ENCODE measurements at regions not wholly inside any gene's neighbourhood (a gene's known extent, or its start where the extent isn't known, plus 50 kb on each side); places are given as distances from the start of the nearest gene placed in this dataset.
A peak's percentile ranks its signal among the peaks of the same experiment; 100 is the strongest.

DNA sequence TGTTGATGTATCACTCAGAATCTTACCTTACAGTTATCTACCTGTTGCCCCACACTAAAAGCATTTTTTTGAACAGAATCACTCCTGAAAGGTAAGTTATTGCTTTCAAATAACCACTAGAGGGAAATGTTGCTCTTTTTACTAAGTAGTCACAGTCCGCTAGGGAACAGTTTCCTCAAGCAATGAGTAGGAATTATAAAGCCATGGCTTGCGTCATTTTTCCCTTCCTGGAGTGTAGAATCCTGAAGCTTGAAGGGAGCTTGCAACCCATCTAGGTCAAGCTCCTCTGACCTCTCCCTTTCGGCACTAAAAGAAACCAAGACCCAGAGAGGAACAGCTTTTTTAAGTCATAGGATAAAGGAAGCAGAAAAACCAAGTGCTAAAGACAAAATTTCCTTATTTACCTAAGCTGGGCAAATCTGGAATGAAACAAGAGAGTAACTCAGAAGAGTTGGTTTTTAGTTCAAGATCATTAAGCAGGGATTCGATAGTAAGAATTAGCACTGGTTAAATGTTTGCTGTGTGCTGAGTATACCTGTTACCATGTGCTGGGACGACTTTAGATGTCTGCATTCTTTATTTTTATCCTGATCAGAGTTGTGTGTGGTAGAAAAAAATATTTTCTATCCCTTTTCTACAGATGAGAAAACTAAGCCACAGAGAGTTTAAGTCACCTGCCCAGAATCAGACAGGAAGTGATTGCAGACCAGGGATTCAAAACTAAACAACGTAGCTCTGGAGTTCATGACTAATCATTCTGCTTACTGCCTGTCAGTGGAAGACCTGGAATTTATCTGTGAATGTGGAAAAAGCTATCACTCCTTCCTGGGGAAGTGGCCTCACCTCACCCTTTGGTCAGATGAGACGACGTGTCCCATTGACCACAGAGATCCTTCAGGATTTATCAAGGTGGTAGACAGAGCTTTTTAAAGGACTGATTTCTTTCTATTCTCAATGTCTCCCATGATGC, 631.5 kb downstream of the RAB28 start (continued):
- TF ChIP-seq, protein P1, sequence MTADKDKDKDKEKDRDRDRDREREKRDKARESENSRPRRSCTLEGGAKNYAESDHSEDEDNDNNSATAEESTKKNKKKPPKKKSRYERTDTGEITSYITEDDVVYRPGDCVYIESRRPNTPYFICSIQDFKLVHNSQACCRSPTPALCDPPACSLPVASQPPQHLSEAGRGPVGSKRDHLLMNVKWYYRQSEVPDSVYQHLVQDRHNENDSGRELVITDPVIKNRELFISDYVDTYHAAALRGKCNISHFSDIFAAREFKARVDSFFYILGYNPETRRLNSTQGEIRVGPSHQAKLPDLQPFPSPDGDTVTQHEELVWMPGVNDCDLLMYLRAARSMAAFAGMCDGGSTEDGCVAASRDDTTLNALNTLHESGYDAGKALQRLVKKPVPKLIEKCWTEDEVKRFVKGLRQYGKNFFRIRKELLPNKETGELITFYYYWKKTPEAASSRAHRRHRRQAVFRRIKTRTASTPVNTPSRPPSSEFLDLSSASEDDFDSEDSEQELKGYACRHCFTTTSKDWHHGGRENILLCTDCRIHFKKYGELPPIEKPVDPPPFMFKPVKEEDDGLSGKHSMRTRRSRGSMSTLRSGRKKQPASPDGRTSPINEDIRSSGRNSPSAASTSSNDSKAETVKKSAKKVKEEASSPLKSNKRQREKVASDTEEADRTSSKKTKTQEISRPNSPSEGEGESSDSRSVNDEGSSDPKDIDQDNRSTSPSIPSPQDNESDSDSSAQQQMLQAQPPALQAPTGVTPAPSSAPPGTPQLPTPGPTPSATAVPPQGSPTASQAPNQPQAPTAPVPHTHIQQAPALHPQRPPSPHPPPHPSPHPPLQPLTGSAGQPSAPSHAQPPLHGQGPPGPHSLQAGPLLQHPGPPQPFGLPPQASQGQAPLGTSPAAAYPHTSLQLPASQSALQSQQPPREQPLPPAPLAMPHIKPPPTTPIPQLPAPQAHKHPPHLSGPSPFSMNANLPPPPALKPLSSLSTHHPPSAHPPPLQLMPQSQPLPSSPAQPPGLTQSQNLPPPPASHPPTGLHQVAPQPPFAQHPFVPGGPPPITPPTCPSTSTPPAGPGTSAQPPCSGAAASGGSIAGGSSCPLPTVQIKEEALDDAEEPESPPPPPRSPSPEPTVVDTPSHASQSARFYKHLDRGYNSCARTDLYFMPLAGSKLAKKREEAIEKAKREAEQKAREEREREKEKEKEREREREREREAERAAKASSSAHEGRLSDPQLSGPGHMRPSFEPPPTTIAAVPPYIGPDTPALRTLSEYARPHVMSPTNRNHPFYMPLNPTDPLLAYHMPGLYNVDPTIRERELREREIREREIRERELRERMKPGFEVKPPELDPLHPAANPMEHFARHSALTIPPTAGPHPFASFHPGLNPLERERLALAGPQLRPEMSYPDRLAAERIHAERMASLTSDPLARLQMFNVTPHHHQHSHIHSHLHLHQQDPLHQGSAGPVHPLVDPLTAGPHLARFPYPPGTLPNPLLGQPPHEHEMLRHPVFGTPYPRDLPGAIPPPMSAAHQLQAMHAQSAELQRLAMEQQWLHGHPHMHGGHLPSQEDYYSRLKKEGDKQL (CRISPR knock-in tag; IDR thresholded peaks at IDR 0.05; ENCODE audit: borderline replicate concordance), result no peak
- TF ChIP-seq CEBPG (CRISPR knock-in tag; IDR thresholded peaks at IDR 0.05) (no peak), CEBPG (tag; conservative IDR thresholded peaks at IDR 0.05 in 1 of 2, IDR thresholded peaks at IDR 0.05 in 1 of 2) (peak in 1 of 2 experiments; percentile 71; a peak in 2 of 4 replicates), ETS2 (tag; IDR thresholded peaks at IDR 0.05; ENCODE audit: borderline replicate concordance, poor library complexity, severe bottlenecking) (no peak)
- TF ChIP-seq, protein P2, sequence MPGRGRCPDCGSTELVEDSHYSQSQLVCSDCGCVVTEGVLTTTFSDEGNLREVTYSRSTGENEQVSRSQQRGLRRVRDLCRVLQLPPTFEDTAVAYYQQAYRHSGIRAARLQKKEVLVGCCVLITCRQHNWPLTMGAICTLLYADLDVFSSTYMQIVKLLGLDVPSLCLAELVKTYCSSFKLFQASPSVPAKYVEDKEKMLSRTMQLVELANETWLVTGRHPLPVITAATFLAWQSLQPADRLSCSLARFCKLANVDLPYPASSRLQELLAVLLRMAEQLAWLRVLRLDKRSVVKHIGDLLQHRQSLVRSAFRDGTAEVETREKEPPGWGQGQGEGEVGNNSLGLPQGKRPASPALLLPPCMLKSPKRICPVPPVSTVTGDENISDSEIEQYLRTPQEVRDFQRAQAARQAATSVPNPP (IDR thresholded peaks at IDR 0.05; ENCODE audit: borderline replicate concordance, insufficient read depth, insufficient read length), result no peak
- TF ChIP-seq, protein P3, sequence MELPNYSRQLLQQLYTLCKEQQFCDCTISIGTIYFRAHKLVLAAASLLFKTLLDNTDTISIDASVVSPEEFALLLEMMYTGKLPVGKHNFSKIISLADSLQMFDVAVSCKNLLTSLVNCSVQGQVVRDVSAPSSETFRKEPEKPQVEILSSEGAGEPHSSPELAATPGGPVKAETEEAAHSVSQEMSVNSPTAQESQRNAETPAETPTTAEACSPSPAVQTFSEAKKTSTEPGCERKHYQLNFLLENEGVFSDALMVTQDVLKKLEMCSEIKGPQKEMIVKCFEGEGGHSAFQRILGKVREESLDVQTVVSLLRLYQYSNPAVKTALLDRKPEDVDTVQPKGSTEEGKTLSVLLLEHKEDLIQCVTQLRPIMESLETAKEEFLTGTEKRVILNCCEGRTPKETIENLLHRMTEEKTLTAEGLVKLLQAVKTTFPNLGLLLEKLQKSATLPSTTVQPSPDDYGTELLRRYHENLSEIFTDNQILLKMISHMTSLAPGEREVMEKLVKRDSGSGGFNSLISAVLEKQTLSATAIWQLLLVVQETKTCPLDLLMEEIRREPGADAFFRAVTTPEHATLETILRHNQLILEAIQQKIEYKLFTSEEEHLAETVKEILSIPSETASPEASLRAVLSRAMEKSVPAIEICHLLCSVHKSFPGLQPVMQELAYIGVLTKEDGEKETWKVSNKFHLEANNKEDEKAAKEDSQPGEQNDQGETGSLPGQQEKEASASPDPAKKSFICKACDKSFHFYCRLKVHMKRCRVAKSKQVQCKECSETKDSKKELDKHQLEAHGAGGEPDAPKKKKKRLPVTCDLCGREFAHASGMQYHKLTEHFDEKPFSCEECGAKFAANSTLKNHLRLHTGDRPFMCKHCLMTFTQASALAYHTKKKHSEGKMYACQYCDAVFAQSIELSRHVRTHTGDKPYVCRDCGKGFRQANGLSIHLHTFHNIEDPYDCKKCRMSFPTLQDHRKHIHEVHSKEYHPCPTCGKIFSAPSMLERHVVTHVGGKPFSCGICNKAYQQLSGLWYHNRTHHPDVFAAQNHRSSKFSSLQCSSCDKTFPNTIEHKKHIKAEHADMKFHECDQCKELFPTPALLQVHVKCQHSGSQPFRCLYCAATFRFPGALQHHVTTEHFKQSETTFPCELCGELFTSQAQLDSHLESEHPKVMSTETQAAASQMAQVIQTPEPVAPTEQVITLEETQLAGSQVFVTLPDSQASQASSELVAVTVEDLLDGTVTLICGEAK (IDR thresholded peaks at IDR 0.05), result no peak
- TF ChIP-seq, protein P3 (CRISPR knock-in tag; IDR thresholded peaks at IDR 0.05), result no peak

All from K562 (cell line).